H1 (cell line): ENCODE measurements at regions not wholly inside any gene's neighbourhood (a gene's known extent, or its start where the extent isn't known, plus 50 kb on each side); places are given as distances from the start of the nearest gene placed in this dataset.

Experiments
- CEBPB ChIP-seq: IDR thresholded peaks from 2 replicates; pipeline ENCODE4 v1.6.1; 2012; ENCODE audit warnings: low read depth, low read length
- JUN ChIP-seq: IDR thresholded peaks from 2 replicates; pipeline ENCODE4 v1.6.1; 2011; ENCODE audit warnings: low read depth, mild to moderate bottlenecking, improper control_type of control experiment, low read length
- JUND ChIP-seq: IDR thresholded peaks from 2 replicates; pipeline ENCODE4 v1.6.1; 2011; ENCODE audit warnings: mild to moderate bottlenecking, improper control_type of control experiment, low read length
- SIN3A ChIP-seq, 2 experiments: IDR thresholded peaks in 1 of 2; conservative IDR thresholded peaks in 1 of 2; 2 replicates each; pipeline ENCODE4 v1.6.1; 2011 to 2012; ENCODE audit warnings: low read length in 2 of 2, improper control_type of control experiment in 1 of 2, low read depth in 1 of 2, mild to moderate bottlenecking in 1 of 2
- SIRT6 ChIP-seq: IDR thresholded peaks from one replicate; pipeline ENCODE4 v1.7.1; 2012; ENCODE audit warnings: low read length, inconsistent platforms
- TEAD4 ChIP-seq: IDR thresholded peaks from 2 replicates; pipeline ENCODE4 v1.6.1; 2012; ENCODE audit warnings: low read depth, low read length, inconsistent platforms, mixed read lengths

DNA sequence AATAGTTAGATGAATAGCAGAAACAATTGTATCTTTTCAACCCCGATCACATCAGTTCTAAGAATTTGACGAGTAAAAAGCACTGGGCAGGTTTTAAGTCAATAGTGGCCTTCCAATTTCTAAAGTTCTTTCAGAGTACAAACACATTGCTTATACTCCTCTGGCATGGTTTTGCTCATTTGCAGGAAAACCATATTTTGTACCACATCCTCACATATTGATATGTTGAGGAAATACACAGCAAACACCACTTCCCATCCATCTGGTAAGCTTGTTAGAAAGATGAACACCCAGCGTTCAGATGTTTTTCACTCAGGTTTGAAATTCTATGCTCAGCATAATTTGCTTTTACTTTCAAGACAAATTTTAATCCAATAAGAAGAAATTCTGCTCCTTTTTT, 344.6 kb upstream of the ACVR2A start (continued):
- TF ChIP-seq SIN3A (conservative IDR thresholded peaks at IDR 0.05 in 1 of 2, IDR thresholded peaks at IDR 0.05 in 1 of 2; ENCODE audit: low read depth in 1 of 2, low read length in 2 of 2) (no peak), TEAD4 (no peak), JUND (no peak), CEBPB (no peak), JUN (no peak), SIRT6 (no peak)
